Spinal cord (tissue), 9 donors: ENCODE measurements at regions not wholly inside any gene's neighbourhood (a gene's known extent, or its start where the extent isn't known, plus 50 kb on each side); places are given as distances from the start of the nearest gene placed in this dataset.

Experiments
- DNase-seq, 6 donors: peaks; one replicate each; pipeline versions ENCODE4 v3.0.0 to v3.0.0-alpha.2; 2013 to 2015; ENCODE audit warnings: low spot score in 6 of 6, low read depth in 4 of 6
- H3K27ac ChIP-seq: one replicate; pipeline ENCODE4 v1.5.1; 2013; ENCODE audit warnings: low read depth, low read length, control low read depth
- H3K27me3 ChIP-seq: one replicate; pipeline ENCODE4 v1.6.1; 2013; ENCODE audit warnings: low read length; ENCODE audit not compliant: control insufficient read depth, insufficient read depth
- H3K36me3 ChIP-seq: one replicate; pipeline ENCODE4 v1.6.1; 2013; ENCODE audit warnings: low read length; ENCODE audit not compliant: control insufficient read depth, insufficient read depth
- H3K4me1 ChIP-seq: one replicate; pipeline ENCODE4 v1.6.1; 2013; ENCODE audit warnings: low read length; ENCODE audit not compliant: control insufficient read depth, insufficient read depth
- H3K4me3 ChIP-seq: one replicate; pipeline ENCODE4 v1.5.1; 2013; ENCODE audit warnings: low read depth, low read length, control low read depth
- H3K9me3 ChIP-seq: one replicate; pipeline ENCODE4 v1.6.1; 2013; ENCODE audit warnings: low read length; ENCODE audit not compliant: control insufficient read depth, insufficient read depth
- WGBS: methylation state at CpG from one replicate; pipeline ENCODE4 v1.1.5; 2013; ENCODE audit warnings: missing lambda C conversion rate; ENCODE audit not compliant: insufficient coverage; 5-methylcytosine and 5-hydroxymethylcytosine counted together
- donor health status: healthy.

DNA sequence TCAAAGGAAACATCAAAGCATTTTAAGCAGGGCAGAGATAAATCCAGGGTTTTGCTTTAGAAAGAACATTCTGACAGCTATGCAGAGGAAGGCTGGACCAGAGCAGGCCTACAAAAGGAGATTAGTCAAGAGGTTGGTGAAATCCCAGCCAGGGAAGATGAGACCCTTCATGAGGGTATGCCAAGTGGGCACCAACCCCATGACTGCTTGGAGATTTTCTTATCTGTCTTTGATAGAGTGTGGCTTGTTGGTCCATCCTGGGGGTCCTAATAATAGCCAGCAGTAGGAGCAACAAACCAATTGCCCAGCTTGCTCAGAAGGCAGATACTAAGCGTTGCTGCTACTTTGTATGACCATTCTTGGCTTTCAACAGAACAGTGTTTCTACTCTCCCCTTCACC lies 895.4 kb downstream of the EPHA4 start:
- 100% methylated on average over 1 of the region's 1 CpG for WGBS
- no peak for DNase-seq
- H3K36me3 ChIP-seq, result no peaks in the 10 kb centered on the region
- no peak overlapping the region for H3K4me3 ChIP-seq
- no peaks in the 10 kb centered on the region for H3K9me3 ChIP-seq
- no peaks in the 10 kb centered on the region for H3K4me1 ChIP-seq
- no peak overlapping the region for H3K27ac ChIP-seq
- H3K27me3 ChIP-seq, result no peaks in the 10 kb centered on the region

DNA sequence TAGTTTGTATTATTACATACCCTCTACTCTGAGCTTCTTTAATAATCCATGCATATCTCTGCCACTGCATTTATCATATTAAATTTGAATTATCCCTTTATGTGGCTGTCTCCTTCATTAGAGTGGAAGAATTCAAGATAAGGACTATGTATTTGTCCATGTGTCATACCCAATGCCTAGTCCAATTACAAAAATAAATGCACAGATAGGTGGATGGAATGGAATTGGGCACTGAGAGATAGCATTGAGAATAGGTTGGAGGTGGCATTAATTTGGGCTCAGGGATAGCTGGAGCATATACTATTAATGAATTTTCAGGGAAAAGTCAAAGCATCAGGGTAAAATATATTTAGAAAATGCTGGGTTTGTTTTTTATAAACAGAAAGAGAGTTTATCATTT lies 893.2 kb downstream of the EPHA4 start:
- H3K9me3 ChIP-seq, result no peaks in the 10 kb centered on the region
- no peaks in the 10 kb centered on the region for H3K4me1 ChIP-seq
- no peaks in the 10 kb centered on the region for H3K36me3 ChIP-seq
- no peak for DNase-seq
- H3K4me3 ChIP-seq, result no peak overlapping the region
- H3K27ac ChIP-seq, result no peak overlapping the region
- no peaks in the 10 kb centered on the region for H3K27me3 ChIP-seq

GRCh38 chr2:220682616-220683015 lies 889.5 kb downstream of the EPHA4 start:
- Histone ChIP-seq H3K4me3 (no peak overlapping the region), H3K27me3 (peaks cover 6% of the 10 kb centered on the region), H3K9me3 (no peaks in the 10 kb centered on the region), H3K4me1 (no peaks in the 10 kb centered on the region), H3K27ac (no peak overlapping the region), H3K36me3 (no peaks in the 10 kb centered on the region)
- WGBS, result no CpG with 5 or more reads among the region's 1 CpG
- DNase-seq, result no peak

DNA sequence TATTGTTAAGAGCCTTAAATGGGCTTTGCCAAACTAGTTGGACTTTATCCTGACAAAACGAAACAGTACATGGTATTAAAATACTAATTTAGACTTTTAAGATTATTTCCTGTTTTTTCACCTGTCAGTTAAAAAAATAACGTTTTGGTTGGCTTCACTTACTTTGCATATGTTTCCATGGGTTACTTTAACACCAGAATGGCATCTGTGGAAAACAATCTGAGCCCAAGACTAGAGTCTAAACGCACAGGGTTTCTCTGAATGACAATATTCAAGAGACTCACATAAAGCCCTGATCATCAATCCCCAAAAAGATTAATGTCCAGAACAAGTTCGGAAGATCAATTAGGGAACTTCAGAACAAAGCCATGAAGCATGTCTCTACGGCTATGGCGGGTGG lies 888.0 kb downstream of the EPHA4 start:
- DNase-seq, result no peak
- no peak overlapping the region for H3K4me3 ChIP-seq
- WGBS, result 18% methylated on average over 2 of the region's 6 CpGs

DNA sequence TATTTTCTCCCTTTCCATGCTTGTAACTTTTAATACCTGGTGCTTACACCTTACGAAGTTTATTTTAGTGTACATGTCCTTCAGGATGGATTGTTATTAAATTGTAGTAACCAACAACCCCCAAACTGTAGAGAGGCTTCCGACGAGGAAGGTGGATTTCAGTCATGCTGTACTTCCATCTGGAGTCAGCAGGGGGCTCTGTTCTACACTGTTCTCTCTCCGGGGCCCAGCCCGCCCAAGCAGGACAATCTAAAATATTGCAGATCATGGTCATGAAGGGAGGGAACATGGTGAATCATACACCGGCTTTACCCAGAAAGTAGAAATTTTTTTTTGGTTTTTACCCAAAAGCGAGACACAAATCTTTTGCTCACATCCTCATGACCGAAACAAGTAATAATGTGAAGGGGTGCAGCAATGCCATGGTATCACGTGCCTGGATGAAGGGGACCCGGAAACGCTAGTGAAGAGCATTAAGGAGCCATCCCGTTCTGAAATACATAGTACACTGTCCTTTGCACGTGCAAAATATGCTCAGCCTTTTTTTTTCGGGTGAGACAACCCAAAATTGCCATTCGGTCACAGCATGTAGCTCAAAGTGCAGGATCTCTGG lies 884.8 kb downstream of the EPHA4 start:
- DNase-seq, result peak; percentile 15 to 74 (median 26)
- Histone ChIP-seq H3K9me3 (no peaks in the 10 kb centered on the region), H3K4me3 (no peak overlapping the region), H3K4me1 (no peaks in the 10 kb centered on the region), H3K36me3 (no peaks in the 10 kb centered on the region), H3K27me3 (peaks cover 6% of the 10 kb centered on the region), H3K27ac (no peak overlapping the region)
- 63% methylated on average over 10 of the region's 15 CpGs for WGBS

More for the DNA sequence above, 888.0 kb downstream of the EPHA4 start:
- no peaks in the 10 kb centered on the region for H3K36me3 ChIP-seq
- no peak overlapping the region for H3K27ac ChIP-seq
- H3K27me3 ChIP-seq, result peaks cover 6% of the 10 kb centered on the region
- H3K9me3 ChIP-seq, result no peaks in the 10 kb centered on the region
- H3K4me1 ChIP-seq, result no peaks in the 10 kb centered on the region

GRCh38 chr2:220695397-220696279 lies 876.5 kb downstream of the EPHA4 start:
- DNase-seq, result no peak
- no CpG with 5 or more reads among the region's 6 CpGs for WGBS
- no peak overlapping the region for H3K27ac ChIP-seq
- H3K9me3 ChIP-seq, result no peaks in the 10 kb centered on the region
- H3K4me3 ChIP-seq, result no peak overlapping the region
- H3K4me1 ChIP-seq, result no peaks in the 10 kb centered on the region
- no peaks in the 10 kb centered on the region for H3K27me3 ChIP-seq
- H3K36me3 ChIP-seq, result no peaks in the 10 kb centered on the region

- Histone ChIP-seq H3K4me3 (no peak overlapping the region), H3K27me3 (no peaks in the 10 kb centered on the region), H3K4me1 (no peaks in the 10 kb centered on the region), H3K27ac (no peak overlapping the region), H3K9me3 (peaks cover 2% of the 10 kb centered on the region), H3K36me3 (no peaks in the 10 kb centered on the region)
- DNase-seq, result no peak
- WGBS, result 100% methylated on average over 3 of the region's 6 CpGs
These were observed 875.8 kb downstream of the EPHA4 start for GRCh38 chr2:220696280-220696669.

GRCh38 chr2:220697011-220697410 lies 875.1 kb downstream of the EPHA4 start:
- Histone ChIP-seq H3K27ac (no peak overlapping the region), H3K4me1 (no peaks in the 10 kb centered on the region), H3K36me3 (no peaks in the 10 kb centered on the region), H3K4me3 (no peak overlapping the region), H3K27me3 (no peaks in the 10 kb centered on the region), H3K9me3 (peaks cover 2% of the 10 kb centered on the region)
- WGBS, result no CpG with 5 or more reads among the region's 2 CpGs
- DNase-seq, result no peak

GRCh38 chr2:220701115-220701514 lies 871.0 kb downstream of the EPHA4 start:
- no peaks in the 10 kb centered on the region for H3K4me1 ChIP-seq
- H3K9me3 ChIP-seq, result peaks cover 2% of the 10 kb centered on the region
- no peaks in the 10 kb centered on the region for H3K27me3 ChIP-seq
- no peaks in the 10 kb centered on the region for H3K36me3 ChIP-seq
- DNase-seq, result no peak
- H3K4me3 ChIP-seq, result no peak overlapping the region
- no peak overlapping the region for H3K27ac ChIP-seq
- WGBS, result 100% methylated on average over 1 of the region's 2 CpGs

DNA sequence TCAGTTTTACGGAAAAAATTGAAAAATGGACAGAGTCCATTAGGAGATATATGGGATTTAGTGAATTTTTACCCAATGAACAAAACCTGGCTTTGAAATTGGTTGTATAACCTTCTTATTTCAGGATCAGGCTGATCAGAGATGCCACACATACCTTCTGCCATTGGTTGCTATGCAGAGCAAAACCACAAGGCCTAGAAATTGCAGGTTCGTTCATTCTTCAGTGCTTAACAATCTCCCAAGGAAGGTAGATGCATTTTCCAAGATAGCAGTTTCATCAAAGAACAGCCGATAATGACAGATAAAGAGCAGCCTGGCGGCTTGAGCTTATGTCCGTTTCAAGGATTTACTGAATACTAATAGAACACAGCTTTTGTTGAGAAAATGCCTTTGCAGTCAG lies 868.8 kb downstream of the EPHA4 start:
- Histone ChIP-seq H3K27ac (no peak overlapping the region), H3K27me3 (no peaks in the 10 kb centered on the region), H3K36me3 (no peaks in the 10 kb centered on the region), H3K4me1 (no peaks in the 10 kb centered on the region), H3K9me3 (peaks cover 2% of the 10 kb centered on the region), H3K4me3 (no peak overlapping the region)
- no peak for DNase-seq
- 54% methylated on average over 3 of the region's 5 CpGs for WGBS
